ENCODE measurements at regions not wholly inside any gene's neighbourhood (a gene's known extent, or its start where the extent isn't known, plus 50 kb on each side); places are given as distances from the start of the nearest gene placed in this dataset.

- DNase-seq: no peak
- Histone ChIP-seq H3K9me3 (peaks cover 0 to 5% (median 0%) of the 10 kb centered on the region in 4 donors), H3K4me3 (no peak overlapping the region), H3K27ac (no peak overlapping the region), H3K36me3 (no peaks in the 10 kb centered on the region), H3K27me3 (no peaks in the 10 kb centered on the region), H3K4me1 (no peaks in the 10 kb centered on the region)
- intact Hi-C loops (cut with DNase I): no loop called here
- TF ChIP-seq EP300 (IDR thresholded peaks at IDR 0.05) (no peak), POLR2AphosphoS5 (IDR thresholded peaks at IDR 0.05) (no peak), POLR2A (IDR thresholded peaks at IDR 0.05) (no peak)
- TF ChIP-seq, protein P1, sequence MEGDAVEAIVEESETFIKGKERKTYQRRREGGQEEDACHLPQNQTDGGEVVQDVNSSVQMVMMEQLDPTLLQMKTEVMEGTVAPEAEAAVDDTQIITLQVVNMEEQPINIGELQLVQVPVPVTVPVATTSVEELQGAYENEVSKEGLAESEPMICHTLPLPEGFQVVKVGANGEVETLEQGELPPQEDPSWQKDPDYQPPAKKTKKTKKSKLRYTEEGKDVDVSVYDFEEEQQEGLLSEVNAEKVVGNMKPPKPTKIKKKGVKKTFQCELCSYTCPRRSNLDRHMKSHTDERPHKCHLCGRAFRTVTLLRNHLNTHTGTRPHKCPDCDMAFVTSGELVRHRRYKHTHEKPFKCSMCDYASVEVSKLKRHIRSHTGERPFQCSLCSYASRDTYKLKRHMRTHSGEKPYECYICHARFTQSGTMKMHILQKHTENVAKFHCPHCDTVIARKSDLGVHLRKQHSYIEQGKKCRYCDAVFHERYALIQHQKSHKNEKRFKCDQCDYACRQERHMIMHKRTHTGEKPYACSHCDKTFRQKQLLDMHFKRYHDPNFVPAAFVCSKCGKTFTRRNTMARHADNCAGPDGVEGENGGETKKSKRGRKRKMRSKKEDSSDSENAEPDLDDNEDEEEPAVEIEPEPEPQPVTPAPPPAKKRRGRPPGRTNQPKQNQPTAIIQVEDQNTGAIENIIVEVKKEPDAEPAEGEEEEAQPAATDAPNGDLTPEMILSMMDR (IDR thresholded peaks at IDR 0.05): no peak
- WGBS, 2 donors: 87 to 88% methylated on average over 10 of the region's 10 CpGs
Measured at GRCh38 chr10:36647540-36647939, 477.9 kb upstream of the ANKRD30A start.

DNA sequence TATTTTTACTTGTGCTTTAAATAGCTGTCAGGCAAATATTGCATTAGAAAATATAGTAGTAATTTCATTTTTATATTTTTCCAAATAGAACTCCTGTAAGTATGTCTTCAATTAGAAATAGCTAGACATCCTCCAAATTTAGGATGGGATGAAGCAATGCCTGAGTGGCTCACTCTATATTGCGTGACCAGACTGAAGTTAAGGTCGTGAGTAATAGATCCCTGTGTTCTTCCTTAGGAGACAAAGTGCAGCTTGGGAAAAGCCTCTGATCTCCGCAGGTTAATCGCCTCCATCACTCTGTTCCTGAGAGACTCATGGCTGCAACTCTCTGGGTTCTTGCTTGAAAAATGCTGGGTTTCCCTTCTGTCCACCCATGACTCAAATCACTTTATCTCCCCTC, 484.8 kb upstream of the ANKRD30A start:
- no peak overlapping the region for H3K27ac ChIP-seq
- H3K4me3 ChIP-seq: no peak overlapping the region
- TF ChIP-seq POLR2AphosphoS5 (IDR thresholded peaks at IDR 0.05) (no peak), POLR2A (IDR thresholded peaks at IDR 0.05) (no peak), EP300 (IDR thresholded peaks at IDR 0.05) (no peak)
- TF ChIP-seq, protein P1 (IDR thresholded peaks at IDR 0.05): no peak
- no peaks in the 10 kb centered on the region for H3K36me3 ChIP-seq
- 91 to 95% methylated on average over 4 of the region's 4 CpGs for WGBS, 2 donors
- H3K27me3 ChIP-seq: no peaks in the 10 kb centered on the region
- no peaks in the 10 kb centered on the region for H3K4me1 ChIP-seq
- intact Hi-C loops (cut with DNase I): no loop called here
- H3K9me3 ChIP-seq: no peaks in the 10 kb centered on the region
- no peak for DNase-seq

DNA sequence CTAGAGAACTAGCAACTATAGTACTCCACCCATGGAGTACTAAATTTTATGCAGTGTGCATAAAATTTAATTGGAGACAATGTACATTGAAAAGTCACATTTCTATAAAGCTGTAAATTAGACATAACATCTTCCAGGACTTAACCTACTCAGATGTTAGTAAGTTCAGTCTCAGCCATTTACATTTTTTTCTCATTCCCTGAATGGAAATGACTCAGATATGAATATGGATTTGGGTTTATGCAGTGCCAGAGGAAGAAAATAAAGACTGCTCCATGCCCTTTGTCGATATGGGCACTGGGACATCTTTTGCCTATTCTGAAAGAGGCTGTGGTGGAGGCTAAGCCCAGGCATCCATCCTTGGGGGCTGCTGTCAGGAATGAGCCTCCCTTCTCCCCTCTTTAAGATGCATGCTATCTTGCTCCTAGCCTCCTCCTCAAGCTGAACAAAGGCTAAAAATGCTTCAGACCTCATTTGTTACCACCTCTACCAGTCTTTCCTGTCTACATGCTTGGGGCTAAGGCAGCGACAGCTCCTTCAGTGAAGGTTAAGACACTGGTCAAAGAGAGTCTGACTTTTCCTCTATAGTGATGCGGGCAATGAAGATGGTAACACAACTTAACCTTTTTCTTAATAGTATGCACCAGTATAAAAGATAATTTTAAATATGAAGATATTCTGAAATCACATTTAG, 486.8 kb upstream of the ANKRD30A start:
- DNase-seq: no peak
- WGBS, 2 donors: 87 to 94% methylated on average over 3 of the region's 3 CpGs
- H3K9me3 ChIP-seq: no peaks in the 10 kb centered on the region

GRCh38 chr10:36636879-36637278, 488.5 kb upstream of the ANKRD30A start:
- no peak for TF ChIP-seq POLR2A (IDR thresholded peaks at IDR 0.05)
- TF ChIP-seq, protein P1 (IDR thresholded peaks at IDR 0.05): no peak
- no peak for TF ChIP-seq EP300 (IDR thresholded peaks at IDR 0.05)
- no peak for TF ChIP-seq POLR2AphosphoS5 (IDR thresholded peaks at IDR 0.05)
- no peaks in the 10 kb centered on the region for H3K27me3 ChIP-seq
- no peak overlapping the region for H3K4me3 ChIP-seq
- no peaks in the 10 kb centered on the region for H3K4me1 ChIP-seq
- H3K9me3 ChIP-seq: no peaks in the 10 kb centered on the region
- 71% methylated on average over 2 of the region's 2 CpGs for WGBS, 2 donors
- no peaks in the 10 kb centered on the region for H3K36me3 ChIP-seq
- H3K27ac ChIP-seq: no peak overlapping the region
- DNase-seq: no peak
- intact Hi-C loops (cut with DNase I): no loop called here

More for the DNA sequence above, 486.8 kb upstream of the ANKRD30A start:
- H3K36me3 ChIP-seq: no peaks in the 10 kb centered on the region
- H3K4me3 ChIP-seq: no peak overlapping the region
- no peaks in the 10 kb centered on the region for H3K4me1 ChIP-seq
- TF ChIP-seq POLR2A (IDR thresholded peaks at IDR 0.05) (no peak), POLR2AphosphoS5 (IDR thresholded peaks at IDR 0.05) (no peak), EP300 (IDR thresholded peaks at IDR 0.05) (no peak)
- TF ChIP-seq, protein P1 (IDR thresholded peaks at IDR 0.05): no peak
- no peaks in the 10 kb centered on the region for H3K27me3 ChIP-seq
- intact Hi-C loops (cut with DNase I): no loop called here
- no peak overlapping the region for H3K27ac ChIP-seq
